ENCODE measurements at regions not wholly inside any gene's neighbourhood (a gene's known extent, or its start where the extent isn't known, plus 50 kb on each side); places are given as distances from the start of the nearest gene placed in this dataset.
A peak's percentile ranks its signal among the peaks of the same experiment; 100 is the strongest.
"Not testable (repeated sequence)": the region's sequence is repeated elsewhere in the genome, so short reads cannot be mapped to it uniquely, and the experiment has no call there.

DNA sequence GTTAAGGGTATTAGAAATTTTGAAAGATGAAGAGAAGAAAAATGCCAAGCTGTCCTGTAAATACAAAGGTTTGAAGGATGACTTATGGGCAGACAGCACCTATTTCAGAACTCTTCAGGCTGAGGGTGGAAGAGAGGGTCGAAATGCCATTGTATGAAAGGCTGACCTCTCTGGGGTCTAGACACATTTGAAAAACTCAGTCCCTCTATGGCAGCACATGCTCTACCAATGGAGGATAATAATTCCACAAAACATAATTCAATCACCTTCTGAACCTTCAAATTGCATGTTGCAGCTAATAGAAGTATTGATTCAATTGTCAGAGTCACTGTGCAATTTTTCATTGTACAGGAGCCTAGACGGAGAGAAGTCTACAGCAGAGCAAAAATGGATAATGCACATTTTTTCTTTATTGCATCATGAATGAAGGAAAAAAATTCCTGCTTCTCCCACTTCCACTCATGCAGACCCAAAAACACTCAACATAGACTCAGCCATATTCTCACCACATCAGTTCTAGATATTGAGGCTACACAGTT, 569.1 kb downstream of the TBL1XR1 start:
- DNase-seq (ENCODE audit: low spot score), result no peak

DNA sequence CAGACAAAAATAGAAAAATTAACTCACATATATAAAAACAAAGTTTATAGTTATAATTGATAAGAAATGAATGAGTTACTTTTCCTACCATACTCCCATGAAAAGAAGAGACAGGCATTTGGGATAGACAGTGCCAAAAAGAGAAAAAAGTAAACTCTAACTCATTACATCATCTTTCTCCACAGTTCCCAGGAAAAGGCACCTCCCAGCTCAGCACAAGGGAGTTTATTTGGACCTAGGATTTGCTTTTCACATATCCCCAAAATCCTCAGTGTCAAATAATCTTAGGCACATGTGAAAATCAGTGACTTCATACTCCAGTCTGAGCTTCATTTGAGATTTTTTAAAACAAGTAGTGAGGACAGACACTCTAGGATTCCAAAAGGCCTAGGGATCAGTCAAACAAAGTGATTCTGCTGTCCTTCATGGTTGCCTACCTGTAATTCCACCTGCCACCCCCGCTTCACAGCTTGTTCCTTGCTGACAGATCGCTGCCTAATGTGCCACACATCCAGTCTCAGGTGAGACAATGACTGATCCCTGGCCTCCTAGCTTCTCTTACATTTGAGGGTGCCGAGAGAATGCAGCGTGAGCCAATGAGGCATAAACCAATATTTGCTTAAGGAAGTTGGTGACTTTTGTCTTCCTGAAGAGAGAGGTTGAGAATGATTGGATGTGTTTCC, 573.7 kb downstream of the TBL1XR1 start:
- no peak for DNase-seq (ENCODE audit: low spot score)

DNA sequence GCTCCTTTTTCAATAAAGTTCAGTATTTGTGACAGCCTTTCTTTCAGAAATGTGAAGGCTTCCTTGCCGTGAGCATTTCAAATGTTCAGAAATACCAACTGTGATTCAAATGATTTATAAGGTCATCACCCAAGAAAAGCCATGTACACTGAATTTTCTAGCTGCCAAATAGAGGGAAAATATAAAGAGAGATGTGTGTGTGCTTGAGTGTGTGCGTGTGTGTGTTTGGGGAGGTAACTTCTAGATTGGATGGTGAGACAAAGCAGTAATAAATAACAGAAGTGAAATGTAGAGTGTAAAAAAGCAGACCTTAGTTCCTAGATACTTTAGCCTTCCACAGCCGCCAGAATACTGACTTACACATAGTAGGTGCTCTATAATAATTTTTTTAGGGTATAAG, 577.4 kb downstream of the TBL1XR1 start:
- DNase-seq (ENCODE audit: low spot score), result no peak

DNA sequence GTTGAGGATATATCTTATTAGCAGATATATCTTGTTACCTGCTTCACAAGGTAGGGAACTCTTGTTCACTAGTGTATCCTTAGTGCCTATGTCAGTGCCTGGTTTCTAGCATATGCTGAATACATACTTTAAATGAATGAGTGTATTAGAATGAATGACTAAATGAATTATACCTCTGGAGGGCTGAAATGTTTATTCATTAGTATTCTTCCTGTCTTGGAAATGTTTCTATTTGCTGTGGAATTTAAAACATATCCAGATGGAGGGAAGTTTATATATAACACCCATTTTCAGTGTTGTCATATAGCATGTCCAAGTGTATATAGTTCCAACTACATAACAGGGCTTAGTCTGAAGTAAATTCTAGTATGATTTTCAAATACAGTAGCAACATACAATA, 581.5 kb downstream of the TBL1XR1 start:
- DNase-seq (ENCODE audit: low spot score), result no peak

DNA sequence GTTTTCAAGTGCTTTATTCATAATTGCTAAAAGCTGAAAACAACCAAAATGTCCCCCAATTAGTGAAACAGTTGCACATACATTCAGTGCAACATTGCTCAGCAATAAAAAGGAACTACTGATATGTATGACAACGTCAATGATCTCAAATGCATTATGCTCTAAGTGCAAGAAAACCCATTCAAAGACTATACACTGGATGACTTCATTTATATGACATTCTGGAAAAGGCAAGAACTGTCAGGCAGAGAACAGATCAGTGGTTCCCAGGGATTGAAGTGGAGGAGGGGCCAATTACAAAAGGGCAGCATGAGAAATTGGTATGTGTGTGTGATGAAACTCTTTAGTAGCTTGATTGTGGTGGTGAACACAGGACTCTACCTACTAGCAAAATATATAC, 585.6 kb downstream of the TBL1XR1 start:
- DNase-seq (ENCODE audit: low spot score), result no peak

DNA sequence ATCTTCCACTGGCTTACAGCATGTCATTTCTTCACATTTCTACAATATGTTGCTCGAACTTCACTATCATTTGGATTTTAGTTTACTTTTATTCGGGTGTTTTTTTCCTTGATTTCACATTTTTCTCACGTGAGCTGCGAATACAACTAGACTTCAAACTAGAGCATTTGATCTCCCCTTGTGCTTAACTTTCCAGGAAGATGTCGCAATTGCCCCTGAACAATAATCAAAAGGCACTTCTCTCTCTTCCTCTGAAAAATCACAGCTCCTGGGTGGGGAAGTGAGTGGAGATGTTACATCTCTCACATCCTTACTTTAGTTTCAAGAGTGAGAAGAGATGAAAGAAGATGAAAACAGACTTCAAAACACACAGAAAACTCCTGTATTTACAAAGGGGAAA, 587.9 kb downstream of the TBL1XR1 start:
- DNase-seq (ENCODE audit: low spot score), result peak; percentile 8

DNA sequence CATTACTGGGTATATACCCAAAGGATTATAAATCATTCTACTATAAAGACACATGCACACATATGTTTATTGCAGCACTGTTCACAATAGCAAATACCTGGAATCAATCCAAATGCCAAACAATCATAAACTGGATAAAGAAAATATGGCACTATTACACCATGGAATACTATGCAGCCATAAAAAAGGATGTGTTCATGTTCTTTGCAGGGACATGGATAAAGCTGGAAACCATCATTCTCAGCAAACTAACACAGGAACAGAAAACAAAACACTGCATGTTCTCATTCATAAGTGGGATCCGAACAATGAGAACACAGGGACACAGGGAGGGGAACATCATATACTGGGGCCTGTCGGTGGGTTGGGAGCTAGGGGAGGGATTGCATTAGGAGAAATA, 591.7 kb downstream of the TBL1XR1 start:
- not testable (repeated sequence) for DNase-seq (ENCODE audit: low spot score)

DNA sequence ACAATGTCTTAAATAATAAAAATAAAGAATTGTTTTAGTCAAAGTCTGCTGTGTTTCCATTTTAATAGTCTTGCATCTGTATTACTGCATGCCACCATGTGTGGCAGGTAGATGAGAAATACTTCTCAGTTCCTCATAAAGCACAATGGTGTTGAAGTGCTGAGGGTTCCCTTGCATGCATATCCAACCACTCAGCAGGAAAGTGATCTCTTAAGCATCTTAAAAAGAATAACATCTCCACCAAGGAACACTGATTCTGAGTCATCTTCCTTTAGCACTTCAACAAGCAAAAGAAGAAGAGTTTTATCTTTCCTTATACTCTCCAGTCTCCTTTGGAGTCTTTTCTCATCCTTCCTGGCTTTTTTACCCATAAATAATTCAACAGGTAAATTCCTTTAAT, 602.0 kb downstream of the TBL1XR1 start:
- DNase-seq (ENCODE audit: low spot score), result no peak

DNA sequence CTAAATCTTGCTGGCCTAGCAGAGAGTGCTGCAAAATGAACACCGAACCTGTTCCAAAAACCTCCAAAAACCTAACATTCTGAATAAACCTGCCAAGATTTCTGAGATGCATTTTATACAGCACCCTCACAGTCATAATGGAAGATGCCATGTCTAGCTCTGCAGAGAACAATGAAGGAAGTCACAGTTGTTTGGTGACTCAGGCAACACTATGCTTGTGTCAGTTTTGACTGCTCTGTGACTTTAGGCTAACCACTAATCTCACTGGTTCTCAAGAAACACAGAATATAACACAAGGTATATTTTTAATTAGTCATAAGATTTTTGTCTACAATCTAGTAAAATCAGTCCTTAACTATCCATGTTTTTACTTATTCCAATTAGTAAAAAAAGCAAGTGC, 606.6 kb downstream of the TBL1XR1 start:
- no peak for DNase-seq (ENCODE audit: low spot score)

DNA sequence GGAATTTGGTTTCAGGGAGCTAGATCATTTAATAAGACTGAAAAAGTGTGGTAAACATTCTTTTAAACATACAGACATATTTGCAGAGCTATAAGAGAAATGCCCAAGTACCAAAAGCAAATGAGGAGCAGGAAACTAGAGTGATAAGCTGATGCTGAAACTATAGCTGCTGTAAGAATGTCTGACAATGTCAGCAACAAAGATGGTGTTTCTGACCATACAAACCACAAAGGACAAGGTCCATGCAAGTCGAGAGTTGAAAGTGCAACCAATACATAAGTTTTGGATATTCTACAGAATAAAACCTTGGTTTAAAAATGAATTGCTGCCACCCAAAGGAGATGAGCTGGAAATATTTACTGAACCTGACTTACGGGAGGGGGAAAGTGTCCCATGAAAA, 610.2 kb downstream of the TBL1XR1 start:
- no peak for DNase-seq (ENCODE audit: low spot score)

DNA sequence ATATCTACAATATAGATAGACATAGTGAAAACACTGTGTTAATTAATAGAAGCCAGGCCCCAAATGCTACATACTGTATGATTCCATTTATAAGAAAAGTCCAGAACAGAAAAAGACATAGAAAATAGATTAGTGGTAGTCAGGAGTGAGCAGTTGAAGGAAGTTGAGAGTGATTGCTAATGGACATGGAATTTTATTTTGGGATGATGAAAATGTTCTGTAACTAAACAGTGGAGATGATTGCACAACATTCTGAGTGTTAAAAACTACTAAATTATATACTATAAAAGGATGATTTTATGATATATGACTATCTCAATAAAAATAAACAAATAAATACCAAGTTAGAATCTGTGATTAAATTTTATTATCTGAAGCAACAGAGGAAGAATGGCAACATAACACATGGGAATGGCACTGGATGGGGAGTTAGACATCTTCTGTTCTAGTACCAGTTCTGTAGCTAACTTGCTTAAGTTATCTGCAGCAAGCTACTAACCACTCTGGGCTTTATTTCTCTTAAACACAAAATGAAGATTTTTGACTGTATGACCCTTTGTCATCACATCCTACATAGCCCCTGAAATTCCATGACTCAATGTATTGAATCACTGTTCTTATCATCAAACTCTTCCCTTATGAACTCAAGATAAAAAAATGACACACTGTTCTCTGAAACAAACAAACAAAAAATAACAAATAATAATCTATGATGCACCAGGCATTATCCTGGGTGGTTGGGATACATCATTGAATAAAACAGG, 612.7 kb downstream of the TBL1XR1 start:
- no peak for DNase-seq (ENCODE audit: low spot score)

DNA sequence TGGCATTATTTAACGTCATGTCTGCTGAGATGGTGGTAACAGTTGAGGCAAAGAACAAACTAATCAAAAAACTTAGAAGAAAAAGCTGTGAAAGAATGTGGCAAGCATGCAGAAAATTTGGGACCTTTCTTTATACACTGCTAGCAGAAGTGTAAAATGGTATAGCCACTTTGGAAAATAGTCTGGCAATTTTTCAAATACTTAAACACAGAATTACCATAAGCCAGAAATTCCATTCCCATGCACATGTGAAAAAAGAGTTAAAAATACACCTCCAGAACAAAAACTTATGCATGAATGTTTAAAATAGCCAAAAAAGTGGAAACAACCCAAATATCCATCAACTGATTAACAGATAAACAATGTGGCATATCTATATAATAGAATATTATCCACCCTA, 613.3 kb downstream of the TBL1XR1 start:
- DNase-seq (ENCODE audit: low spot score), result no peak

DNA sequence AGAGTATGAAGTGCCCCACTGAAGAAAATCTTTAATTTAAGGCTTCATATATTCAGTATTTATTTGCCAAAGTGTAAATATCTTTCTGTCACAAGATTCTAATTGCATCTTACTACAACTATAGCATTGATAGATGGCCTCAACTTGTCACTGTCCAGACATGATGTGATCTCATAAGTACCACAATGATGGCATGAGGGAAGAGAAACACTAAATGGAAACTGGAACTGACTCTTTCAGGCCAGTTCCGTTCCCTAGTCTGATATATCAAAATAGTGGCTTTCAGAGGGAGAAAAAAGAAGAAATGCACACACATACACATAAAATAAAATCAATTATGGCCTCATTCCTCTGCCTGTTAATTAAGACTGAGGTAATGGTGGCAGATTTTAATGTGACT, 615.7 kb downstream of the TBL1XR1 start:
- no peak for DNase-seq (ENCODE audit: low spot score)

DNA sequence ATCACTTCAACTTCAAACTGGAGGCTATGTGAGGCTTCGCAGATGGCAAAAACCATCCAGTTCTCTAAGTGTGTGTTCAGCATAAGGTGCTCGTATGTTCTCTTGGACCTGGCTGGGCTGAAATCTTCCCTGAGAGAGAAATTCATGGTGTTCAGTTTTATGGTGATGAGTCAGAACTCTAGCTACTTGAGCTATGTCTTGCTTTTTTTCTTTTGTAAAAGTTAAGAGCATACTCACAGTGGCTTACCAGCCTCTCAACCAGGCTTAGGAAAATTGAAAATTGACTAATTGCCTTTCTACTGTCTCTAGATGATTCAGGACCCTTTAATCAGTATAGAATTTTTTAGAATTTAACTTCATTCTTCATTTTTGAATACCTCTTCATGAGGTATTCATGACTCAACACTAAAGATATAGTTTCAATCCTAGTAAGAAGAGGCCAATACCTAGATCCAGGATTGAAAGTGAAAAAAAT, 617.5 kb downstream of the TBL1XR1 start:
- DNase-seq (ENCODE audit: low spot score), result no peak

DNA sequence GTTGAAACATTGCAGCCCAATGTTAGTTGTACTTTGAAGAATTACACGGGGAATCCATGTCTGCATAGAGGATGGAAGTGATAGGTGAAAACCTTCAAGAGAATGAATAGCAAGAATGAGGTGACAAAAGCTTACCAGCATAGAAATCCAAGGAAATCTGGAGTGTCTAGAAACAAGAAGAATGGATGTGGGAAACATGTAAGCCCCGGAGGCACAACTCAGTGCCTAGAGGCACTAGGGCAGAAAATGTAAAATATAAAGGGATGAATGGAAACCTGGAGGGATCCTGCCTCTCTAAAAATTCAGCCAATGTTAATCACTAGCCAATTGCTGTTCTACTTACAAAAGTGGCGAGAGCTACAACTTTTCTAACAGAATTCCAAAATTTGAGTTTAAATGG, 619.0 kb downstream of the TBL1XR1 start:
- no peak for DNase-seq (ENCODE audit: low spot score)

DNA sequence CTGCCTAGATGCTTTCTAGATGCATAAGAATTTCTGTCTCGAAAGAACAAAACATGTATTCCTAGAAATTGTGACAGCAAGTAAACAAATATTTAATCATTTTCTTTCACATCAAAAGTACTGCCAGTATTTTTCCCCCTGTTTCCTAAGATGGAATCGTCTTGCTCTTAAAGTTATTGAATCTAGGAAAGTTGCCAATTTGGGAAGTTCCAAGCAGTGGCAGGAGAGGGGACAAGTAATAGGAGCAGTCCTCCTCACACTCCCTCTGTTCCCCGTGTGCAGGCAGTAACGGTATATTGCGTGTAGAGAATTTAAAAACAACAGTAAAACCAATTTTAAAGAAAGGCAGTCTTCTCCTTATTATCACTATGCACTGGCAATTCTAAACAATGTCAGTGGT, 619.8 kb downstream of the TBL1XR1 start:
- no peak for DNase-seq (ENCODE audit: low spot score)

DNA sequence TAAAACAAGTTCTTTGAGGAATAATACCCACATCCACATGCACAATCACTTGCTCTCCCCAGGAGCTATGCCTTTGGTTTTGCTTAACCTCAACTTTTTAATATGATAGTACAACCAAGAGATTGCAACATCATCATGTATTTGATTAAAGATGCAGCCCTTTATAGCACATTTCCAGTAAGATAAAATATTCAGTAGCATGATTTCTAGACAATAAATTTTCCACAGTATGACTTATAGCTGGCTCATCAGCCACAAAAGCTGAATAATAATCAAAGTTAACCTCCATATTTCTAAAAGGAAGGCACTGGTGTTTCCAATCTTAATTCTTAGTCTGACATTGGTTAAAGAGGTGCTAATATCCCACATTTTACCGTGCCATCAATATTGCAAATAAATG, 622.5 kb downstream of the TBL1XR1 start:
- DNase-seq (ENCODE audit: low spot score), result no peak

DNA sequence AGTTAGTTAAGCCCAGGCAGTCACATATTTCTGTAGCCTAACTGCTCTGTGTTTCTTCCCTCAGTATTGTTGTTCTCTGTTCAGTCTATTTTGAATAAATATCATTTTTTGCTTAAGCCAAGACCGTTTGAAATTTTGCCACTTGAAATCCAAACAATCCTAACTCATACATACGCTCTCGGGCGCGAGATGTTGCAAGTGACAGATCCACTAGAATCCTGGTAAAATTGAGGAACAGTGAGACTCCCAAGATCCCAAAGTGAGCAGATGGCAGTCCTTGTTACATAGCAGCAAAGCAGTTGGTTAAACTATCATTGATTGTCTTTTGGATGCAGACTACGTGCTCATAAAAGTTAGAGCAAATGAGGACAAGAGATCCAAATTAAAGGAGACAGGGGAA, 625.4 kb downstream of the TBL1XR1 start:
- no peak for DNase-seq (ENCODE audit: low spot score)

DNA sequence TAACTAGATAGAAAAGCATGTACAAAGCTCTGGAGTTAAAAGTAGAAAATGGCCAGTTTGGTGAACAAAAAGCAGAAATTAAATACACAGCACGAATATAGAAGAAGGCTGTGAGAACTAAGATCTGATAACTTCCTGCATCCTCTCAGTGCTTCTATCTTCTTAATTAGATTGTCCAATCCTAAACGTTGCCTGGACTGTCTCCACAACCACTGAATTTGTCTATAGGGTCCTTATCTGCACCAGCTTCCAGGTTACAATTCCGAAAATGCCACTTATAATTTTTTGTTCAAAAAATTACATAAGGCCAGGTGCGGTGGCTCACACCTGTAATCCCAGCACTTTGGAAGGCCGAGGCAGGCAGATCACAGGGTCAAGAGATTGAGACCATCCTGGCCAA, 626.3 kb downstream of the TBL1XR1 start:
- DNase-seq (ENCODE audit: low spot score), result no peak

DNA sequence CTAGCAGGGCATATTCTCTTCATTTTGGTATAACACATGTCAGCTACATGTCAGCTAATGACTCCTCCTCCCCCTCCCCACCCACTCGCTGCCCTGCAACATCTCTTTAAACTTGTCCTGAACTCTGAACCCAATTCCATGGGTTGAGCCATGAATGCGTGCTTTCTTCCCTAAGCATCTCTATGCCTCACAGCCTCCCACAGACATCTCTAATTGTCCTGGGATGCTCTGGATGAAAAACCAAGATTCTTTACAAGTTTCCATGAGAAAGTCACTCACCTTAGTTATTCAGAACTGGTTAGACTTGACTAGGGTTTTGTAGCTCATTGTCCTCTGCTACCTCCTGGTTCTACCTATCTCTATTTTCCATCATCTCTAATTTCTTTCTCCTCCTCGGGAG, 629.1 kb downstream of the TBL1XR1 start:
- DNase-seq (ENCODE audit: low spot score), result peak; percentile 78

DNA sequence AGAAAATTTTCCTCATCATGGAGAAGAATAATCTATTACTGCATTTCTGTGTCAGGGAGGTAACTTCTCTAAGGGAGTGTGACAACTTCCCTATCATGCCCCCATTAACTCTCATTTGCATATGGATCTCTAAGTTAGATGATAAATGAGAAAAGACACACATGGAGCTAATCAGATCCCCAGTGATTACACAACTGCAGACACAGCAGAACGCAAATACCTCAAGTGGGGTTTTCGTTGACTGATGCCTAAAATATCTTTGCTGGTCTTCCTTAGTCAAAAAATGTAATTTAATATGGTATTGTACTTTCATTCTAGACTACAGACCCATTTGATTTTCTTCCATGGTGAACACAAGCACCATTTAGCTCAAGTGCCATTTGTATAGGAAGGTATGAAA, 630.5 kb downstream of the TBL1XR1 start:
- no peak for DNase-seq (ENCODE audit: low spot score)

DNA sequence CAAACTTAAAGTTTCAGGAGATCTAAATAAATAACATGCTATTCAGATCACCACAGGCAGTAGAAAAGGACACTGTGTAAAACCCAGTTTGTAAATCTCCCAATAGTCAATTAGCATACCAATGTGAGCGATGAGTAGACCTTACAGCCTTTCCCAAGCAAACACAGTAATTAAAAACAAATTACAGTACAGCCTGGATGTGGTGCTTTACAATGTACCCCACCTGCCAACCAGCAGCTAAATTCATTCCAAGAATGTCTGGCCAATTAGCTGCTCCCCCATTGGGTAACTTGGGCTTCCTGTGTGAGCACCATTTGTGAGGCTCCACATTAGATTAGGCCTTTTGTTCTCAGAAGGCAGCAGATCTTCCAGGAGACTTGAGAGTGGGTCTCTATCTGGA, 635.0 kb downstream of the TBL1XR1 start:
- DNase-seq (ENCODE audit: low spot score), result no peak

DNA sequence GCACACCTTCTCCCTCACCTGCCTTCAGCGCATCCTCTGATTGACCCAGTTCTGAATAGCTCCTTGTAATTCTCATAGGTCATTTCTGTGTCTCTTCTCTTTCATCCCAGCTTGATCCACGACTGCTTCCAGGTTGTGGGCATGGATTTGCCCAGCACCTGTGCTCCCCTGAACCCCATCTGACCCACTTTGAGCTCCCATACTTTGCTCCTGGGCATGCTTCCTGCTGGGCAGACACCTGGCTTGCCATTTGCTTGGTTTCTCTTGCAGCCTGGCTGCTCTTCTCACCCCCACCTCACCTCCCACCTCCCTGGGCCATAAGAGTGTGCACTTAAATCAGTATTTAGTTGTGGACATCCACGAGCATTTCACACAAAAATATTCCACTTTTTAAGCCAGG, 635.5 kb downstream of the TBL1XR1 start:
- no peak for DNase-seq (ENCODE audit: low spot score)

Data from COLO829 (cell line).